B cell (primary cell): ENCODE measurements at regions not wholly inside any gene's neighbourhood (a gene's known extent, or its start where the extent isn't known, plus 50 kb on each side); places are given as distances from the start of the nearest gene placed in this dataset.

Experiments
- ATAC-seq: fragments of 200-7000 bp; cut with Tn5 transposase; one replicate; pipeline ENCODE4 v1.10.0; 2021; ENCODE audit warnings: low read depth, mild to moderate bottlenecking, moderate number of reproducible peaks, moderate library complexity
- CTCF ChIA-PET: fragments of 350-600 bp; sonication (Branson Sonifier 250); formaldehyde crosslinking; loops from one replicate; lab custom pipeline; 2021; ENCODE audit warnings: antibody characterized with exemption, inconsistent platforms; lab: Charles Lee
- POLR2A ChIA-PET: fragments of 350-600 bp; sonication (Branson Sonifier 250); formaldehyde crosslinking; loops from one replicate; lab custom pipeline; 2021; ENCODE audit warnings: antibody characterized with exemption; lab: Charles Lee
- DNase-seq: peaks from one replicate; pipeline ENCODE4 v3.0.0; 2013
- H2AFZ ChIP-seq: 2 replicates; pipeline ENCODE4 v1.6.1; 2012; ENCODE audit warnings: mild to moderate bottlenecking, low read depth, low read length; ENCODE audit not compliant: insufficient read depth, poor library complexity, severe bottlenecking
- H3K27ac ChIP-seq, 2 donors: 1 replicate in 1 of 2; 2 replicates in 1 of 2; pipeline ENCODE4 v1.5.1; 2012 to 2013; ENCODE audit warnings: low read length in 2 of 2, mild to moderate bottlenecking in 2 of 2, moderate library complexity in 1 of 2
- H3K27me3 ChIP-seq, 4 experiments: fragments of 200-600 bp in 1 of 4; sonication (generic) in 1 of 4; replicated peaks in 1 of 4; 1 replicate in 2 of 4; 2 replicates in 2 of 4; pipeline versions ENCODE4 v1.6.1 to v1.7.0; 2013 to 2016; ENCODE audit warnings: low read length in 3 of 4, mild to moderate bottlenecking in 2 of 4, mixed read lengths in 1 of 4, moderate library complexity in 1 of 4; ENCODE audit not compliant: insufficient read depth in 4 of 4, control insufficient read depth in 3 of 4; ENCODE audit errors: control extremely low read depth in 1 of 4
- H3K36me3 ChIP-seq, 2 experiments: replicated peaks in 1 of 2; 1 replicate in 1 of 2; 2 replicates in 1 of 2; pipeline versions ENCODE4 v1.6.1 to v1.7.1; 2013; ENCODE audit warnings: low read length in 1 of 2; ENCODE audit not compliant: insufficient read depth in 2 of 2, control insufficient read depth in 1 of 2; ENCODE audit errors: control extremely low read depth in 1 of 2, extremely low read depth in 1 of 2
- H3K4me1 ChIP-seq, 2 donors: fragments of 200-600 bp in 1 of 2; sonication (generic) in 1 of 2; 1 replicate in 1 of 2; 2 replicates in 1 of 2; pipeline versions ENCODE4 v1.5.1 to v1.6.1; 2013 to 2017; ENCODE audit warnings: low read length in 2 of 2; ENCODE audit not compliant: control insufficient read depth in 2 of 2, insufficient read depth in 2 of 2
- H3K4me2 ChIP-seq: replicated peaks from 2 replicates; pipeline ENCODE3; 2012; ENCODE audit warnings: mild to moderate bottlenecking, low read depth, low read length; ENCODE audit not compliant: poor library complexity, severe bottlenecking
- H3K4me3 ChIP-seq, 5 experiments: fragments of 200-600 bp in 1 of 5; sonication (generic) in 1 of 5; 1 replicate in 3 of 5; 2 replicates in 2 of 5; pipeline versions ENCODE4 v1.5.1 to v1.7.0; 2011 to 2016; ENCODE audit warnings: low read length in 4 of 5, mild to moderate bottlenecking in 4 of 5, low read depth in 2 of 5, control low read depth in 1 of 5, moderate library complexity in 1 of 5; ENCODE audit not compliant: insufficient read depth in 1 of 5; ENCODE audit errors: control extremely low read depth in 1 of 5, extremely low read depth in 1 of 5
- H3K79me2 ChIP-seq: fragments of 200-600 bp; sonication (generic); one replicate; pipeline ENCODE4 v1.6.0; 2016; ENCODE audit warnings: low read length; ENCODE audit not compliant: control insufficient read depth, insufficient read depth
- H3K9ac ChIP-seq: fragments of 200-600 bp; sonication (generic); 2 replicates; pipeline ENCODE4 v1.6.1; 2017; ENCODE audit warnings: mild to moderate bottlenecking, low read length, moderate library complexity
- H3K9me3 ChIP-seq, 3 donors: one replicate each; pipeline versions ENCODE4 v1.6.1 to v1.7.1; 2013; ENCODE audit warnings: low read length in 2 of 3; ENCODE audit not compliant: control insufficient read depth in 2 of 3, insufficient read depth in 1 of 3; ENCODE audit errors: control extremely low read depth in 1 of 3
- H4K20me1 ChIP-seq: 2 replicates; pipeline ENCODE4 v1.6.0; 2012; ENCODE audit warnings: mild to moderate bottlenecking, low read length; ENCODE audit not compliant: insufficient read depth, control insufficient read depth, poor library complexity, severe bottlenecking
- H3K27ac Mint-ChIP-seq: one replicate; pipeline ENCODE4 v1.8.0; 2021; ENCODE audit warnings: mixed read lengths
- H3K27me3 Mint-ChIP-seq: one replicate; pipeline ENCODE4 v1.8.0; 2021; ENCODE audit warnings: mixed read lengths
- H3K4me1 Mint-ChIP-seq: one replicate; pipeline ENCODE4 v1.8.0; 2021; ENCODE audit warnings: mixed read lengths
- H3K4me3 Mint-ChIP-seq: one replicate; pipeline ENCODE4 v1.8.0; 2021; ENCODE audit warnings: mixed read lengths
- H3K9me3 Mint-ChIP-seq: one replicate; pipeline ENCODE4 v1.8.0; 2022; ENCODE audit warnings: mixed read lengths; ENCODE audit not compliant: insufficient read depth
- CTCF ChIP-seq: fragments of 200-600 bp; IDR thresholded peaks from one replicate; pipeline ENCODE4 v1.8.0; 2022; ENCODE audit warnings: antibody characterized with exemption, mild to moderate bottlenecking
- EZH2 ChIP-seq: IDR thresholded peaks from 2 replicates; pipeline ENCODE4 v1.6.1; 2012; ENCODE audit warnings: borderline replicate concordance, low read depth, mild to moderate bottlenecking, moderate library complexity, low read length; ENCODE audit not compliant: insufficient read depth, poor library complexity, severe bottlenecking
- WGBS: methylation state at CpG from one replicate; pipeline ENCODE4 v1.1.5; 2013; ENCODE audit warnings: missing lambda C conversion rate; ENCODE audit not compliant: insufficient coverage; 5-methylcytosine and 5-hydroxymethylcytosine counted together
- intact Hi-C: fragments of 100-400 bp; cut with micrococcal nuclease; formaldehyde crosslinking; loops from one replicate; pipeline ENCODE4 v1.10.0; 2022

- no peak for ATAC-seq
- H3K79me2 ChIP-seq = no peaks in the 10 kb centered on the region
- Mint-ChIP-seq H3K27me3 (no peaks in the 10 kb centered on the region), H3K4me1 (no peaks in the 10 kb centered on the region), H3K9me3 (peaks cover 3% of the 10 kb centered on the region), H3K27ac (no peak overlapping the region), H3K4me3 (no peak overlapping the region)
- no peaks in the 10 kb centered on the region for H4K20me1 ChIP-seq
- H3K4me2 ChIP-seq = no peak overlapping the region
- H2AFZ ChIP-seq = no peak overlapping the region
- peaks cover 0 to 13% (median 0%) of the 10 kb centered on the region in 3 donors for H3K9me3 ChIP-seq
- TF ChIP-seq CTCF (no peak), EZH2 (no peak)
- H3K4me1 ChIP-seq = no peaks in the 10 kb centered on the region
- ChIA-PET CTCF (no interaction called here), POLR2A (no interaction called here)
- intact Hi-C loops = no loop called here
- no peak overlapping the region for H3K27ac ChIP-seq
- H3K27me3 ChIP-seq = no peaks in the 10 kb centered on the region
- H3K36me3 ChIP-seq = no peaks in the 10 kb centered on the region
- no peak overlapping the region for H3K9ac ChIP-seq
- DNase-seq = no peak
- WGBS = no CpG with 5 or more reads among the region's 4 CpGs
- no peak overlapping the region for H3K4me3 ChIP-seq
Observed at GRCh38 chr4:29051381-29051965, 1668.7 kb upstream of the PCDH7 start.

GRCh38 chr4:29052266-29052665, 1667.9 kb upstream of the PCDH7 start:
- Mint-ChIP-seq H3K27me3 (no peaks in the 10 kb centered on the region), H3K4me1 (no peaks in the 10 kb centered on the region), H3K27ac (no peak overlapping the region), H3K9me3 (peaks cover 3% of the 10 kb centered on the region), H3K4me3 (no peak overlapping the region)
- CTCF ChIA-PET = no interaction called here
- POLR2A ChIA-PET = no interaction called here
- Histone ChIP-seq H3K27ac (no peak overlapping the region), H3K36me3 (no peaks in the 10 kb centered on the region), H4K20me1 (no peaks in the 10 kb centered on the region), H3K79me2 (no peaks in the 10 kb centered on the region), H3K4me3 (no peak overlapping the region), H3K9ac (no peak overlapping the region), H2AFZ (no peak overlapping the region), H3K27me3 (no peaks in the 10 kb centered on the region), H3K4me2 (no peak overlapping the region), H3K9me3 (peaks cover 0 to 11% (median 0%) of the 10 kb centered on the region in 3 donors), H3K4me1 (no peaks in the 10 kb centered on the region)
- intact Hi-C loops = no loop called here
- no peak for TF ChIP-seq EZH2
- TF ChIP-seq CTCF = no peak
- no peak for ATAC-seq
- WGBS = no CpG with 5 or more reads among the region's 4 CpGs
- no peak for DNase-seq
